Natural killer cell treated with Interleukin-12 subunit alpha and Interleukin-12 subunit beta and Interleukin-15 and Interleukin-18, amount 100 ng/mL, for 72 hours (primary cell): ENCODE measurements at regions not wholly inside any gene's neighbourhood (a gene's known extent, or its start where the extent isn't known, plus 50 kb on each side); places are given as distances from the start of the nearest gene placed in this dataset.

ENCODE experiments used
- ATAC-seq, 2 donors: fragments of 150-1000 bp; cut with Tn5 transposase in 1 of 2; sonication (Bioruptor Pico), chemical (Tn5 transposase) in 1 of 2; 2 replicates each; pipeline ENCODE4 v1.10.0; 2021
- DNase-seq: peaks from one replicate; pipeline ENCODE4 v3.0.0; 2022; ENCODE audit warnings: low spot score
- H3K27ac Mint-ChIP-seq, 2 donors: 1 replicate in 1 of 2; 2 replicates in 1 of 2; pipeline ENCODE4 v1.8.0; 2022; ENCODE audit warnings: mixed read lengths in 2 of 2, mild to moderate bottlenecking in 1 of 2, moderate library complexity in 1 of 2
- H3K27me3 Mint-ChIP-seq, 2 donors: 1 replicate in 1 of 2; 2 replicates in 1 of 2; pipeline ENCODE4 v1.8.0; 2022; ENCODE audit warnings: mixed read lengths in 2 of 2
- H3K36me3 Mint-ChIP-seq: one replicate; pipeline ENCODE4 v1.8.0; 2022; ENCODE audit warnings: mixed read lengths
- H3K4me1 Mint-ChIP-seq, 2 donors: 1 replicate in 1 of 2; 2 replicates in 1 of 2; pipeline ENCODE4 v1.8.0; 2022; ENCODE audit warnings: low read depth in 2 of 2, mixed read lengths in 2 of 2, mild to moderate bottlenecking in 1 of 2
- H3K4me3 Mint-ChIP-seq: one replicate; pipeline ENCODE4 v1.8.0; 2022; ENCODE audit warnings: mixed read lengths
- H3K9me3 Mint-ChIP-seq: 2 replicates; pipeline ENCODE4 v1.8.0; 2022; ENCODE audit warnings: mixed read lengths

DNA sequence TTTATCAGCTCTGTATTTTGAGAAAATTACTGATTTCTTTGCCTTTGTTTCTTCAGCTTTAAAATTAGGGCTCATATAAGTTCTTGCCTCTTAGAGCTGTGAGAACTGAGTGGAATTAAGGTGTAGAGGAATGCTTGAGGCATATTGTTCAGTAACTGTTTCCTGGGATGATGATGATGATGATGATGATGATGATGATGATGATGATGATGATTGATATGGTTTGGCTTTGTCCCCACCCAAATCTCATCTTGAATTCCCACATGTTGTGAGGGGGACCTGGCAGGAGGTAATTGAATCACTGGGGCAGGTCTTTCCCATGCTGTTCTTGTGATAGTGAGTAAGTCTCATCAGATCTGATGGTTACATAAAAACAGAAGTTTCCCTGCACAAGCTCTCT lies 118.7 kb downstream of the CHRM3 start:
- Mint-ChIP-seq H3K27me3 (peaks cover 0 to 3% of the 10 kb centered on the region in 2 donors), H3K9me3 (peaks cover 11% of the 10 kb centered on the region), H3K4me1 (no peaks in the 10 kb centered on the region), H3K4me3 (no peak overlapping the region), H3K36me3 (peaks cover 22% of the 10 kb centered on the region), H3K27ac (no peak overlapping the region)
- DNase-seq (no peak), ATAC-seq (no peak)

DNA sequence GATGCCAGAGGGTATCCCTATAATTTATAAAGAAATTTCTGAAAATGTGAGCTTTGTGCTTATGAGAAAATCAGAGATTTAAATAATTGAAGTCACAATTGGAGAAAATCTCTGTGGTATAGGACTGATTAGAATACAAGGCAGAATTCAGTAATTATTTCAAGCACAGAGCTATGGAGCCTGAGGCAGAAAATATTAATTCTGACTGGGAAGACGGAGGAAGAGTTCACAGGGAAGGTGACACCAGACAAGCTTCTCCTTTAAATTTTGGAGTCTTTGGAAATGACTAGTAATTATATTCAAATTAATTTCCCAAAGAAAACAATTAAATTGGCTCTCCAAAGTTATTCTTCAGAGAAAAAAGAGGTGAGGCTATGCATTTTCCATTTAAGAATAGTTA lies 121.5 kb downstream of the CHRM3 start:
- no peak for ATAC-seq
- H3K4me1 Mint-ChIP-seq = no peaks in the 10 kb centered on the region
- peaks cover 0 to 2% of the 10 kb centered on the region in 2 donors for H3K27me3 Mint-ChIP-seq
- no peak overlapping the region for H3K4me3 Mint-ChIP-seq
- peaks cover 22% of the 10 kb centered on the region for H3K36me3 Mint-ChIP-seq
- no peak for DNase-seq
- H3K9me3 Mint-ChIP-seq = peaks cover 11% of the 10 kb centered on the region
- H3K27ac Mint-ChIP-seq = no peak overlapping the region

DNA sequence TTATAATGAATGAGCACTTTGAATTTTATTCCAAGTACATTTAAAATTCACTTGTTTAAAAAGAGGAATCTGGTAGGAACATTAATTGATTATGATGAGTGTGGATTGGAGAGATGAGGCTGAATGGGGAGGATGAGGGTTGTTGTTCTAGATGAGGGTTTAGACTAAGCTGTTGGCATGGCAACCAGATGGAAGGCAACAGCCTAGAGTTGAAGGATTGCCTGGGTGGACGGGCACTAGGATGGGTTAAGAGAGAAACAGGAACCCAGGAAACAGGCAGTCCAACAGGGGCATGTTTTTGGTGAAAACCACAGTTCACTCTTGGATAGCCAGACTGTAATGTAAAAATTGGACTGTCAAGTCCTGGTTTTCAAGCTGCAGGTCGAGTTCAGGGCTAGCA lies 125.5 kb downstream of the CHRM3 start:
- ATAC-seq (no peak), DNase-seq (no peak)
- peaks cover 0 to 3% of the 10 kb centered on the region in 2 donors for H3K4me1 Mint-ChIP-seq
- no peak overlapping the region for H3K4me3 Mint-ChIP-seq
- no peaks in the 10 kb centered on the region for H3K9me3 Mint-ChIP-seq
- H3K27ac Mint-ChIP-seq = no peak overlapping the region
- peaks cover 6% of the 10 kb centered on the region for H3K36me3 Mint-ChIP-seq
- H3K27me3 Mint-ChIP-seq = no peaks in the 10 kb centered on the region

DNA sequence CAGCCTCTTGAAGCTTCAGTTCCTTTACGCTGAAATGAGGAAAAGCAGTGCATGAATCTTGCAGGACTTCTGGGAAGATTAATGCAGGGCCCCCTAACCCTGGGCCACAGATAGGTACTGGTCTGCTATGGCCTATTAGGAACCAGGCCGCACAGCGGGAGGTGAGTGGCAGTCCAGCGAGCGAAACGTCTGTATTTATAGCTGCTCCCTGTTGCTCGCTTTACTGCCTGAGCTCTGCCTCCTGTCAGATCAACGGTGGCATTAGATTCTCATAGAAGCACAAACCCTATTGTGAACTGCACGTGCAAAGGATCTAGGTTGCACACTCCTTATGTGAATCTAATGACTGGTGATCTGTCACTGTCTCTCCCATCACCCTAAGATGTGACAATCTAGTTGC lies 130.2 kb downstream of the CHRM3 start:
- DNase-seq (no peak), ATAC-seq (no peak)
- H3K4me1 Mint-ChIP-seq = peaks cover 0 to 3% of the 10 kb centered on the region in 2 donors
- no peaks in the 10 kb centered on the region for H3K27me3 Mint-ChIP-seq
- H3K36me3 Mint-ChIP-seq = no peaks in the 10 kb centered on the region
- no peak overlapping the region for H3K27ac Mint-ChIP-seq
- H3K4me3 Mint-ChIP-seq = no peak overlapping the region
- H3K9me3 Mint-ChIP-seq = no peaks in the 10 kb centered on the region

DNA sequence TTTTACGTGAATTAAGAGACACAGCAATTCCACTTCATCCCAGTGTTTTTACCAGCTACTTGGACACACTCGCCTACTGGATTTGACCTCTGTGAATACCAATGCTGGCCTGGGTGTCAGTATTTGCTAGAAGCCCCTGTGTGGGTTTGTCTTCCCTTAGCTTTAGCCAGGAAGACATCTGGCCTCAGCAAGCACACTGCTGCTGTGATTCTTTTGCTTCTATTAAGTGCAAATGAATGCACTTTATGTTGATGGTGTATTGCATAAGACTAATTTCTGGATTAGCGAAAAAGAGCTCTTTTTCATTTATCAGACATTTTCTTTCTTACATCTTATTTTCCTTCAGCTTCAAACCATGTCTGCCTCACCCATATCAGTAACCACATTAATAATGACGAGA lies 140.0 kb downstream of the CHRM3 start:
- no peak overlapping the region for H3K27ac Mint-ChIP-seq
- H3K27me3 Mint-ChIP-seq = peaks cover 3 to 13% of the 10 kb centered on the region in 2 donors
- no peaks in the 10 kb centered on the region for H3K36me3 Mint-ChIP-seq
- H3K4me1 Mint-ChIP-seq = no peaks in the 10 kb centered on the region
- ATAC-seq (no peak), DNase-seq (no peak)
- no peaks in the 10 kb centered on the region for H3K9me3 Mint-ChIP-seq
- H3K4me3 Mint-ChIP-seq = no peak overlapping the region

DNA sequence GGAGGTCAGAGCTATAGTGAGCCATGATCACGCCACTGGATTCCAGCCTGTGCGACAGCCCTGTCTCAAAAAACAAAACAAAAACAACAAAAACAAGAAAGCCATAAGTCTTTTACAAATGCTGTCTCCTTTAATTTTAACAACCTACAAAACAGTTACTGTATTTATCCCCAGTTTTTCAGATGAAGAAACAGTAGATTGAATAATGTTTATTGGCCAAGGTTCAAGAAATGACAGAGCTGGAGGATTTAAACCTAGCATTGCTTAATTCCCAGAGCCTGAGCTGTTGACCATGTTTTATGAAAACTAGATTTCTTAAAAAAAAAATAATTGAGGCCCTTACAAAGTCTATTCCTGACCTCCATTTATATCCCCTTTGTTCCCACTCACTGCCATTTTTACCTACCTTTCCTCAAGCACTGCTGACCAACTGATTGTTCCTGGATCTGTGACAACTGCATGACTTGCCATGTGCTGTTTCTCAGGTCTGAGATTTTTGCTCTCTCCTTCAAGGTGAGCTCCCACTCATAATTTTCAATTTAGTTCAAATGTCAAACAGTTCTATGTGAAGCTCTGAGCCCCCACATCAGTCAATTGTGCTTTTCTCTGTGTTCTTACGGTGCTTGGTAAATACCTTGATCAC lies 140.8 kb downstream of the CHRM3 start:
- H3K27me3 Mint-ChIP-seq = peaks cover 3 to 7% of the 10 kb centered on the region in 2 donors
- no peaks in the 10 kb centered on the region for H3K36me3 Mint-ChIP-seq
- no peaks in the 10 kb centered on the region for H3K9me3 Mint-ChIP-seq
- ATAC-seq (no peak), DNase-seq (no peak)
- H3K4me1 Mint-ChIP-seq = no peaks in the 10 kb centered on the region
- H3K4me3 Mint-ChIP-seq = no peak overlapping the region
- no peak overlapping the region for H3K27ac Mint-ChIP-seq

DNA sequence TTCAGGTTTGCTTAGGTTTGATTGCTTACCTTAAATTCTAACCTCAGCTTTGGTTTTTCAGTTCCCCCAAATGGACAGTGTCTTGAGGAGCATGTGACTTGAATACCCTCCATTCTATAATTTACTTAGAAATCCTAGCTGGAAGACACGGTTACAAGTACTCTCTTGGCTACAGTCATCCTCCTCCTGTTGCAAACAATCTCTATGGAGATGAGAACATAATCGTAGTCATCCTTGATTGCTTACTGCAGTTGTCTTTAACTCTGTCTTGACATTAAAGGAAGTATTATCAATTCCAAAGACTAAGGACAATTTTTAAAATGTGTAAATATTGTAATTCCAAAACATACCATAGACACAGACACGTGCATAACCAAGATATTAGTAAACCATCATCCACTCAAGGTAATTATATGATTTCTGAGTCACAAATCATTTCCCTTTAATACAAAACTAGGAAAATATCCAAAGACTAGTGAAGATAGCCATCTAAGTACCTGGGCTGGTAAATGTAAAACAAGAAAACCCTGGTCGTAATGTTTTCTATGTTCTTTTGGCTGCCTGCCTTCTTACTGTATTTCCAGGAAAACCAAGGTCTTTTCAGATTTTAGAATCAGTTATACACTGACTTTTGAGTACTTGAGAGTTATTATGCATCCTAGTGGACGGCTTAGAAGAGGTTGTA lies 149.9 kb downstream of the CHRM3 start:
- no peaks in the 10 kb centered on the region for H3K36me3 Mint-ChIP-seq
- H3K9me3 Mint-ChIP-seq = no peaks in the 10 kb centered on the region
- no peak overlapping the region for H3K27ac Mint-ChIP-seq
- H3K27me3 Mint-ChIP-seq = no peaks in the 10 kb centered on the region
- H3K4me1 Mint-ChIP-seq = no peaks in the 10 kb centered on the region
- ATAC-seq (no peak), DNase-seq (no peak)
- H3K4me3 Mint-ChIP-seq = no peak overlapping the region

DNA sequence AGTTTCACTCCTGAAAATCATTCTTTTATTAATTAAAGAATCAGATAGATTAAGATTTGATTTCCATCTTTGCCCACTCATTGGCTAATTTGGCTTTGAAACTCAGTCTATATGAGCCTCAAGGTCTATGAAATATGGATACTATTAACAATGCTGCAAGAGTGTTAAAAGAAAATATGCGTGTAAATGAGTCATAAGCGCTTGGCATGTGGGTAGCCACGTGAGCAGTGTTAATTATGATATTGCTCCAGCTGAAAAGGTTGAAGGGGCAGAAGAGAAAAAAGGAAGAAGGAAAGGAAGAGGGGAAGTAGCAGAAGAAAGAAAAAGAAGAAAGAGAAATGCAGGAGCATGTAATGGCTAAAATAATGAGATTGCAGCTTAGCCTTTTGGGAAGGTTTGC lies 151.4 kb downstream of the CHRM3 start:
- no peak for ATAC-seq
- H3K27me3 Mint-ChIP-seq = no peaks in the 10 kb centered on the region

DNA sequence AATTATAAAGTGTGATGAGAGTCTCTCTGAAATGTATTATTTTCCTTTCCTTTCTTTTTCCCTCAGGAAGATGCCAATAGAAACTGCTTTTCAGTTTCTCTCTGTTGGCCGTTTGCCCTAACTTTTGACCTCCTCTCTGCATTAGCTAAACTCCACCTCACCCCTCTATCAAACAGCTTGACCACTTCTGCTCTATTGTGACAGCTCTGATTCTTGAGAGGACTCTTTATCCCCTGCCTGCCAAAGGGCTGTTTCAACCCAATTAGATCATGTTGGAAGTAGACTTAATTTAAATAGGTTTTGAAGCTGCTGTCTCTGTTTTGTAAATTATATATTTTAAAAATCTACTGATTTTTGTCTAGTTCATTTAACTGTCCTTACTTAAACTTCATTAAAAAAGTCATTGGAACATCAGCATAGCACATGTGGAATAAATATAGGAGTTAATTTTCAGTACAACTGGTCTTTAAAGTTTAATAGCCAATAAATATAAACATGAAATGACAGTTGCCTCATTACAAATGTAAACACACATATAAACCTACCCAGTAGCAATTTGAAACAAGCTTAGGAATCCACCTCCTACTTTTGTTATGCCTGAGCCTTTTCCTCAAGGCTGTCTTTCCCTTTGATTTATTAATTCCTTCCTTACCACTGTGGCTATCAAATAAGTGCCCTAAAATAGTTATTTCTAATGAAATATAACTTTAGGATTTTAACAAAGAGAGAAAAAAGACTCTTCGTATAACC lies 152.0 kb downstream of the CHRM3 start:
- H3K4me1 Mint-ChIP-seq = no peaks in the 10 kb centered on the region
- DNase-seq (no peak), ATAC-seq (no peak)
- H3K9me3 Mint-ChIP-seq = no peaks in the 10 kb centered on the region
- H3K27ac Mint-ChIP-seq = no peak overlapping the region
- H3K4me3 Mint-ChIP-seq = no peak overlapping the region
- no peaks in the 10 kb centered on the region for H3K36me3 Mint-ChIP-seq
- H3K27me3 Mint-ChIP-seq = no peaks in the 10 kb centered on the region

More for the DNA sequence above, 151.4 kb downstream of the CHRM3 start:
- Mint-ChIP-seq H3K4me3 (no peak overlapping the region), H3K9me3 (no peaks in the 10 kb centered on the region), H3K27ac (no peak overlapping the region), H3K4me1 (no peaks in the 10 kb centered on the region), H3K36me3 (no peaks in the 10 kb centered on the region)
- no peak for DNase-seq

DNA sequence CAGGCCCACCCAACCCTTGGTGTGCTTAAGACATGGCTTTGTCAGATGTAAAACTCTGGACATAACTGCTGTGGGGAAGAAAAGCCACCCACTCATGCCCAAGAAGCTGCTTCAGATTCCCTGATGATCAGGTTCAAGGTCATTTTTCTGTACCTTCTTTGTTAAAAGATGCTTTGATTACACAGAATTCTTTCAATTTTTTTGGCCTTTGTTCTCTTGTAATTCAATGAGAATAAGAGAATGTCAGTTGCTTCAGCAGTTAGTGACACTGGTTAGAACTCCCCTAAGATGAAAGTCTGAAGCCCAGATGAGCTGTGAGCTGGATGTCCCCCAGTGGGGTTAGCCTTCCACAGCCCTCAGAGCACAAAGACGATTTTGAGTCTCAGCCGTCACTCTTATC lies 152.7 kb downstream of the CHRM3 start:
- no peak for DNase-seq
- Mint-ChIP-seq H3K4me3 (no peak overlapping the region), H3K9me3 (no peaks in the 10 kb centered on the region), H3K27ac (no peak overlapping the region), H3K36me3 (no peaks in the 10 kb centered on the region), H3K4me1 (no peaks in the 10 kb centered on the region), H3K27me3 (no peaks in the 10 kb centered on the region)
- ATAC-seq = no peak

DNA sequence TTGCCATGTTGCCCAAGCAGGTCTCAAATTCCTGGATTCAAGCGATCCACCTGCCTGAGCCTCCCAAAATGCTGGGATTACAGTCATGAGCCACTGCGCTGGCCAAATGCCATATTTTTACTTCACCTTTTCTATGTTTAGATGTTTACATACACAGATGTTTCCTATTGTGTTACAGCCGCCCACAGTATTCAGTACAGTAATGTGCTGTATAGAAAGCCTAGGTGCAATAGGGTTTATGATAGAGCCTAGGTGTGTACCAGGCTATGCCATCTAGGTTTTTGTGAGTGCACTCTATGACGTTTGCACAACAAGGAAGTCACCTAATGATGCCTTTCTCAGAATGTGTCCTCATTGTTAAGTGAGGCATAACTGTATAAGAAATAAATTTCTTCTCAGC lies 153.4 kb downstream of the CHRM3 start:
- H3K27ac Mint-ChIP-seq = no peak overlapping the region
- no peak overlapping the region for H3K4me3 Mint-ChIP-seq
- H3K9me3 Mint-ChIP-seq = no peaks in the 10 kb centered on the region
- H3K27me3 Mint-ChIP-seq = no peaks in the 10 kb centered on the region
- DNase-seq (no peak), ATAC-seq (no peak)
- H3K4me1 Mint-ChIP-seq = no peaks in the 10 kb centered on the region
- H3K36me3 Mint-ChIP-seq = no peaks in the 10 kb centered on the region

DNA sequence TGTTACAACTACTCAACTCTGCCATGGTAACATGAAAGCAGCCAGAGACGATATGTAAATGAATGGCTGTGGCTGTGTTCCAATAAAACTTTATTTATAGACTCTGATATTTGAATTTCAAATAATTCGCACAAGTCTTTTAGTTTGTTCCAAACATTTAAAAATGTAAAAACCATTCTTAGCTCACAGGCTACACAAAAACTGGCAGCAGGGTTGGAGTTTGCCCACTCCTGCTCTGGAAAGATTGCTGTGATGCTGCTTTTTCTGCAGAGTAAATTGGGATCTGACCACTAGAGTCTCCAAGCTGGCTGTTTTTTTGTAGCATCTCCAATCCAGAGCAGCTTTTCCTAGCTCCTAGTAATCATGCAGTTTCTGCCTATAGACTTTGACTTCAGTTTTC lies 157.5 kb downstream of the CHRM3 start:
- peaks cover 16 to 19% of the 10 kb centered on the region in 2 donors for H3K4me1 Mint-ChIP-seq
- ATAC-seq (no peak), DNase-seq (no peak)
- no peaks in the 10 kb centered on the region for H3K27me3 Mint-ChIP-seq
- H3K27ac Mint-ChIP-seq = no peak overlapping the region
- peaks cover 4% of the 10 kb centered on the region for H3K36me3 Mint-ChIP-seq
- no peak overlapping the region for H3K4me3 Mint-ChIP-seq
- H3K9me3 Mint-ChIP-seq = no peaks in the 10 kb centered on the region

DNA sequence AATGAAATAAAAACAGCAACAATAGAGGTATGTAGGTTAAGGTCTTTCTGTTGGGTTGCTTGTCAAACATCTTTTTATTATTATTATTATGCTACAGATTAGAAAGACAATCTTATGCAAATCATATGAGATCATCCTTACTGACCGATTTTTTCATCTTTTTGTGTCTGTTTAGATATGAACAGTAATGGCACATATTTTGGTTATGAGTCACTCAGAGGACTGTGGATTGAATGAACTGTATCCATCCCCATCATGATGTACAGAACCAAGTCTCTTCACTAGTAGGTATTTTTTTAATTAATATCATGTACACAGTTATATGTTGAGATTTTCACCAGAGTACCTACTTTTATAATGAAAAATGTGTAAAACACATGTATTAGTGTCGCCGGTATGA lies 159.1 kb downstream of the CHRM3 start:
- H3K27me3 Mint-ChIP-seq = no peaks in the 10 kb centered on the region
- DNase-seq (no peak), ATAC-seq (no peak)
- H3K4me1 Mint-ChIP-seq = peaks cover 16 to 19% of the 10 kb centered on the region in 2 donors
- H3K36me3 Mint-ChIP-seq = peaks cover 4% of the 10 kb centered on the region
- H3K9me3 Mint-ChIP-seq = no peaks in the 10 kb centered on the region
- no peak overlapping the region for H3K4me3 Mint-ChIP-seq
- no peak overlapping the region for H3K27ac Mint-ChIP-seq

DNA sequence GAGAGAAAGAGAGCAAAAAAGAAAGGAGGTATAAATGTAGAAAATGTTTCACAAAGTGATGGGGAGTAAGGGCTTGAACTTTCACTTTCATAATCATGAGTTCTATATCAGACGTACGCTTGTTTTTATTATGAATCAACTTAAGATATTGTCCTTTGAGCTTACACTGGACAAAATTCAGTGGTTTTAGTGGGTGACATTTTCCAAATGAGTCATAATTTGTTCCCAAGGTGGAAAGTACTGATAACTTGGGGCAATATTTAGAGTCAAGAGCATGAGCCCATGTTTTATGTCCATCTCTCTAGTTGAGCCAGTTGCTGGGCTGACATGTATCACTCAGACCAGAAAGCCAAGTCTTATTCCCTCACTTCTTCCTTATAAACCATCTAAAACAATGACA lies 161.6 kb downstream of the CHRM3 start:
- no peaks in the 10 kb centered on the region for H3K27me3 Mint-ChIP-seq

More for the DNA sequence above, 161.6 kb downstream of the CHRM3 start:
- Mint-ChIP-seq H3K9me3 (no peaks in the 10 kb centered on the region), H3K4me1 (peaks cover 16 to 19% of the 10 kb centered on the region in 2 donors), H3K27ac (peak overlapping the region; percentile 17 to 85), H3K4me3 (peak overlapping the region; percentile 43), H3K36me3 (peaks cover 4% of the 10 kb centered on the region)
- DNase-seq (no peak), ATAC-seq (peak; percentile 84 to 90)
